Stomach (tissue), 8 donors: ENCODE measurements at regions not wholly inside any gene's neighbourhood (a gene's known extent, or its start where the extent isn't known, plus 50 kb on each side); places are given as distances from the start of the nearest gene placed in this dataset.
"Not testable (repeated sequence)": the region's sequence is repeated elsewhere in the genome, so short reads cannot be mapped to it uniquely, and the experiment has no call there.

ENCODE experiments used
- DNase-seq, 2 donors: peaks; one replicate each; pipeline versions ENCODE4 v3.0.0 to v3.0.0-alpha.2; 2013 to 2019
- H3K27ac ChIP-seq, 5 donors: fragments of 200-600 bp in 4 of 5; sonication (generic) in 4 of 5; one replicate each; pipeline ENCODE4 v1.5.1; 2013 to 2019; ENCODE audit warnings: mild to moderate bottlenecking in 1 of 5, moderate library complexity in 1 of 5
- H3K27me3 ChIP-seq, 3 donors: fragments of 200-600 bp; sonication (generic); one replicate each; pipeline ENCODE4 v1.5.1; 2017 to 2019; ENCODE audit warnings: mixed run types in 1 of 3
- H3K36me3 ChIP-seq, 4 donors: fragments of 200-600 bp; sonication (generic); 1 replicate in 3 of 4; 2 replicates in 1 of 4; pipeline ENCODE4 v1.5.1; 2016 to 2019
- H3K4me1 ChIP-seq, 4 donors: fragments of 200-600 bp; sonication (generic); one replicate each; pipeline ENCODE4 v1.5.1; 2016 to 2019
- H3K4me3 ChIP-seq, 4 donors: fragments of 200-600 bp; sonication (generic) in 3 of 4; one replicate each; pipeline ENCODE4 v1.5.1; 2016 to 2019; ENCODE audit warnings: mild to moderate bottlenecking in 1 of 4
- H3K9me3 ChIP-seq, 4 donors: fragments of 200-600 bp; sonication (generic); one replicate each; pipeline ENCODE4 v1.5.1; 2016 to 2019
- CTCF ChIP-seq, 7 experiments: fragments of 450-650 bp in 4 of 7; fragments of 200-600 bp in 3 of 7; sonication (generic) in 3 of 7; IDR thresholded peaks; one replicate each; pipeline ENCODE4 v1.5.1; 2016 to 2019; ENCODE audit warnings: antibody characterized with exemption in 7 of 7, control low read depth in 2 of 7, mild to moderate bottlenecking in 1 of 7
- EP300 ChIP-seq: sonication (generic); formaldehyde crosslinking; IDR thresholded peaks from one replicate; pipeline ENCODE4 v1.6.1; 2017; ENCODE audit warnings: antibody characterized with exemption
- POLR2A ChIP-seq, 4 donors: fragments of 450-650 bp; IDR thresholded peaks; one replicate each; pipeline ENCODE4 v1.6.1; 2016; ENCODE audit warnings: antibody characterized with exemption in 4 of 4, control low read depth in 2 of 4, mild to moderate bottlenecking in 1 of 4, moderate library complexity in 1 of 4
- POLR2AphosphoS5 ChIP-seq, 3 donors: sonication (generic); formaldehyde crosslinking; IDR thresholded peaks; one replicate each; pipeline ENCODE4 v1.6.1; 2016; ENCODE audit warnings: antibody characterized with exemption in 3 of 3
- WGBS, 5 donors: extraction: QIAGEN DNeasy Blood & Tissue Kit in 3 of 5; methylation state at CpG; one replicate each; pipeline versions ENCODE4 v1.1.5 to v1.1.7; 2013 to 2018; 5-methylcytosine and 5-hydroxymethylcytosine counted together
- intact Hi-C: fragments of 100-400 bp; cut with DNase I; formaldehyde crosslinking; loops from one replicate; pipeline ENCODE4 v1.15.1; 2023; ENCODE audit warnings: low total_unique reads
- donor health status: healthy with polysubstance abuse.
- donor health status: Bipolar disorder and iron deficiency.
- donor health status: healthy.

DNA sequence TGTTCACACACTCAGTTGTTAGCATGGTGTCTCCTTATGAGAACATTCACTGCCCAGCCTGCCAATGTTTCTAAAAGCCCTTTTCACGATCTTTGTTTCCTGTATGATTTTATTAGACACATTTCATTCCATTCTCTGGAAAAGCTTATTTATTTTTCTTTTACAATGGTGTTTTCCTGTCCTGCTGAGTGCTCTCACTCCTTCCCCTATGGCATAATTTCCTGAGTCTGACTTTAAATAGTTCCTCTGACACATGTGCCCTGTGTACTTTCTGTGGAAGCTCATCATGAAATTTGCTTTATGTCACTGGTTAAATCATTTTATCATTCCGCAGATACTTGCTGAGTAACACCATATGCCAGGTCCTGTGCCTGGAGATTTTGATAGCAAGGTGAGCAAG, 612.0 kb downstream of the FLRT2 start:
- Histone ChIP-seq H3K9me3 (no peaks in the 10 kb centered on the region), H3K27ac (no peak overlapping the region), H3K4me1 (no peaks in the 10 kb centered on the region), H3K4me3 (no peak overlapping the region), H3K27me3 (no peaks in the 10 kb centered on the region), H3K36me3 (no peaks in the 10 kb centered on the region)
- intact Hi-C loops: no loop called here
- peak in 1 of 2 donors; percentile 2 for DNase-seq
- WGBS, 5 donors: 59 to 77% (median 65%) methylated on average over 2 of the region's 2 CpGs
- no peak for TF ChIP-seq EP300
- no peak for TF ChIP-seq POLR2AphosphoS5 (IDR thresholded peaks at IDR 0.05)
- TF ChIP-seq CTCF (IDR thresholded peaks at IDR 0.05): no peak
- no peak for TF ChIP-seq POLR2A (IDR thresholded peaks at IDR 0.05)

GRCh38 chr14:86129426-86129825, 599.5 kb downstream of the FLRT2 start:
- DNase-seq: no peak
- intact Hi-C loops: no loop called here
- Histone ChIP-seq H3K4me3 (no peak overlapping the region), H3K27me3 (no peaks in the 10 kb centered on the region), H3K36me3 (no peaks in the 10 kb centered on the region), H3K27ac (no peak overlapping the region), H3K4me1 (no peaks in the 10 kb centered on the region), H3K9me3 (no peaks in the 10 kb centered on the region)
- 65 to 78% (median 71%) methylated on average over 1 of the region's 1 CpG for WGBS, 5 donors
- TF ChIP-seq EP300 (no peak), POLR2A (IDR thresholded peaks at IDR 0.05) (no peak), CTCF (IDR thresholded peaks at IDR 0.05) (no peak)

DNA sequence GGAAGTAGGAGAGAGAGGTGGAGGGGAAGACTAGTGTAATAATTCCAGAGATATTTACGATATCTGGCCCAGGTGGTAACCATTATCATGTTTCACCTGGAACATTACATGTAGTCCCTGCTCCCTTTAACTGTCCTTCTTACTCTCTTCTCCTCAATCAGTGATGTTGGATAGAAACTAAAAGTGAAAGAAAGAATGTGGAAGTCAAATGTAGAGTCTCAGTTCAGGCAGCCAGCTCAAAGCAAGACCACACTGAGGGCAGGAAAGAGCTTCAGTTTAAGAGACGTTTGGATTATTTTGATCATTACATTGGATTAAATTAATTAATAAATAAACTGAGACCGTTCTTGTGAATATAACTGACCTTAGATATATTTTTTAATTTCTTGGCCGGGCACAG, 594.4 kb downstream of the FLRT2 start:
- TF ChIP-seq CTCF (IDR thresholded peaks at IDR 0.05) (no peak), POLR2AphosphoS5 (IDR thresholded peaks at IDR 0.05) (no peak), POLR2A (IDR thresholded peaks at IDR 0.05) (no peak), EP300 (no peak)
- intact Hi-C loops: no loop called here
- H3K27ac ChIP-seq: no peak overlapping the region
- 77 to 88% (median 87%) methylated on average over 4 of the region's 4 CpGs for WGBS, 5 donors
- no peak overlapping the region for H3K4me3 ChIP-seq
- no peaks in the 10 kb centered on the region for H3K27me3 ChIP-seq
- no peaks in the 10 kb centered on the region for H3K36me3 ChIP-seq
- H3K4me1 ChIP-seq: no peaks in the 10 kb centered on the region
- no peaks in the 10 kb centered on the region for H3K9me3 ChIP-seq
- DNase-seq: no peak

GRCh38 chr14:86115972-86116371, 586.0 kb downstream of the FLRT2 start:
- DNase-seq: no peak
- no peak overlapping the region for H3K4me3 ChIP-seq
- H3K9me3 ChIP-seq: no peaks in the 10 kb centered on the region
- TF ChIP-seq POLR2A (IDR thresholded peaks at IDR 0.05): no peak
- TF ChIP-seq EP300: no peak
- no peak for TF ChIP-seq CTCF (IDR thresholded peaks at IDR 0.05)
- no peak for TF ChIP-seq POLR2AphosphoS5 (IDR thresholded peaks at IDR 0.05)
- intact Hi-C loops: no loop called here
- H3K27ac ChIP-seq: no peak overlapping the region
- WGBS, 5 donors: 68 to 82% (median 75%) methylated on average over 1 of the region's 1 CpG
- H3K36me3 ChIP-seq: no peaks in the 10 kb centered on the region
- no peaks in the 10 kb centered on the region for H3K4me1 ChIP-seq
- no peaks in the 10 kb centered on the region for H3K27me3 ChIP-seq

GRCh38 chr14:86110871-86111270, 580.9 kb downstream of the FLRT2 start:
- DNase-seq, H3K9me3 ChIP-seq, intact Hi-C loops, H3K27me3 ChIP-seq, H3K4me3 ChIP-seq, H3K27ac ChIP-seq, H3K36me3 ChIP-seq, H3K4me1 ChIP-seq: not testable (repeated sequence)
- 80 to 90% (median 85%) methylated on average over 13 of the region's 13 CpGs for WGBS, 5 donors
